Skeletal muscle satellite cell (primary cell): ENCODE measurements at regions not wholly inside any gene's neighbourhood (a gene's known extent, or its start where the extent isn't known, plus 50 kb on each side); places are given as distances from the start of the nearest gene placed in this dataset.

Source experiments
- H3K27me3 ChIP-seq: 2 replicates; pipeline ENCODE4 v1.7.0; 2013; ENCODE audit warnings: low read length; ENCODE audit not compliant: control insufficient read depth, insufficient read depth
- H3K36me3 ChIP-seq: 2 replicates; pipeline ENCODE4 v1.7.0; 2013; ENCODE audit warnings: mild to moderate bottlenecking, control low read depth, low read length; ENCODE audit not compliant: insufficient read depth
- H3K4me1 ChIP-seq: 2 replicates; pipeline ENCODE4 v1.7.0; 2013; ENCODE audit warnings: low read length; ENCODE audit not compliant: control insufficient read depth, insufficient read depth
- H3K4me2 ChIP-seq: 2 replicates; pipeline ENCODE4 v1.7.0; 2013; ENCODE audit warnings: mild to moderate bottlenecking, low read length
- H3K4me3 ChIP-seq: 2 replicates; pipeline ENCODE4 v1.7.0; 2013; ENCODE audit warnings: low read length
- H3K9ac ChIP-seq: 2 replicates; pipeline ENCODE4 v1.7.0; 2013; ENCODE audit warnings: mild to moderate bottlenecking, low read depth, low read length, moderate library complexity
- H3K9me3 ChIP-seq: replicated peaks from 2 replicates; pipeline ENCODE4 v1.7.0; 2013; ENCODE audit warnings: mild to moderate bottlenecking, control low read depth, low read length

GRCh38 chr3:104846270-104846669, 520.4 kb upstream of the ALCAM start:
- no peaks in the 10 kb centered on the region for H3K27me3 ChIP-seq

GRCh38 chr3:104849070-104849469, 517.6 kb upstream of the ALCAM start:
- no peak overlapping the region for H3K4me3 ChIP-seq
- H3K36me3 ChIP-seq: no peaks in the 10 kb centered on the region
- peaks cover 17% of the 10 kb centered on the region for H3K4me1 ChIP-seq
- no peaks in the 10 kb centered on the region for H3K27me3 ChIP-seq
- H3K4me2 ChIP-seq: no peak overlapping the region
- H3K9me3 ChIP-seq: peaks cover 5% of the 10 kb centered on the region
- H3K9ac ChIP-seq: no peak overlapping the region

More at GRCh38 chr3:104846270-104846669, 520.4 kb upstream of the ALCAM start:
- peaks cover 17% of the 10 kb centered on the region for H3K4me1 ChIP-seq
- no peaks in the 10 kb centered on the region for H3K36me3 ChIP-seq
- H3K9me3 ChIP-seq: peaks cover 5% of the 10 kb centered on the region
- H3K4me2 ChIP-seq: no peak overlapping the region
- no peak overlapping the region for H3K9ac ChIP-seq
- no peak overlapping the region for H3K4me3 ChIP-seq

DNA sequence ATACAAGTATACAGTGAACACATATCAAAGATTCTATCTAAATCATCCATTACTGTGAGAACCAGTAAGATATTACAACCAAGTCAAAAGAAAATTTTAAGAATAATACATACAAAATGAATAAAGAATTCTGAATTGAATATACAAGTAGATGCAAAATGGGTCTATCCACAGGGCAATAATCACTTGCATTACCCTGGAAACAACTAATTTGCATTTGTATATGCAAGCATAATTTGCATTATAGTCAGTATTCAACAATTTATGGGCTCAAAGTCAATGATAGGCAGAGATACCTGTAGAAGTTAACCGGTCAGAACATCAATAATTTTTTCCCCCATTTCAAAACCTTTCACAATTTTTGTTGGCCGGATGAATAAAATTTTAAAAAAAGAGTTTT, 512.2 kb upstream of the ALCAM start:
- H3K4me3 ChIP-seq: no peak overlapping the region
- no peak overlapping the region for H3K9ac ChIP-seq
- no peaks in the 10 kb centered on the region for H3K9me3 ChIP-seq
- H3K36me3 ChIP-seq: no peaks in the 10 kb centered on the region
- no peaks in the 10 kb centered on the region for H3K4me1 ChIP-seq
- no peaks in the 10 kb centered on the region for H3K27me3 ChIP-seq
- H3K4me2 ChIP-seq: no peak overlapping the region

- Histone ChIP-seq H3K4me2 (no peak overlapping the region), H3K27me3 (no peaks in the 10 kb centered on the region), H3K9ac (no peak overlapping the region), H3K4me3 (no peak overlapping the region), H3K9me3 (no peaks in the 10 kb centered on the region), H3K4me1 (no peaks in the 10 kb centered on the region), H3K36me3 (no peaks in the 10 kb centered on the region)
These were observed 511.0 kb upstream of the ALCAM start for GRCh38 chr3:104855702-104856101.

DNA sequence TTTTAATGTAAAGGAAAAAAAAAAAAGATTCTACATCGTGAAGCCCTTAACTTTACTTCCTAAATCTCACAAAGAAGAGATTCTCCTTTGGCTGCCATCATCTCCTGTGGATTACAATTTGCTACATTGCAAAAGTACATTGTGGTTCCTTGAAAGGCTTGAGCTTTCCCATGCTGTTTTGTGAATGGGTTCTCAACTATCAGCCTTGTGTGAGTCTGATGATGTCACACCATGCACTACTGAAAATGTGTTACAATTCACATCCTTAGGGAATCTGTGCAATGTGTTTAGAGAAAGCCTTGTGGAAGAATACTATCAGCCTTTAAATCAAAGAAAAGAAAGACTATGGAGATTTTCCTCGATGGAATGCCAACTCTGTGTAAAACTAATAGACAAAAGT, 510.0 kb upstream of the ALCAM start:
- no peaks in the 10 kb centered on the region for H3K4me1 ChIP-seq
- H3K36me3 ChIP-seq: no peaks in the 10 kb centered on the region
- H3K27me3 ChIP-seq: no peaks in the 10 kb centered on the region
- H3K4me3 ChIP-seq: no peak overlapping the region
- H3K9me3 ChIP-seq: no peaks in the 10 kb centered on the region
- no peak overlapping the region for H3K4me2 ChIP-seq
- H3K9ac ChIP-seq: no peak overlapping the region

GRCh38 chr3:104868291-104868690, 498.4 kb upstream of the ALCAM start:
- Histone ChIP-seq H3K4me1 (peaks cover 9% of the 10 kb centered on the region), H3K9ac (no peak overlapping the region), H3K4me3 (no peak overlapping the region), H3K4me2 (no peak overlapping the region), H3K9me3 (no peaks in the 10 kb centered on the region), H3K27me3 (no peaks in the 10 kb centered on the region), H3K36me3 (no peaks in the 10 kb centered on the region)

- Histone ChIP-seq H3K36me3 (no peaks in the 10 kb centered on the region), H3K9ac (no peak overlapping the region), H3K9me3 (no peaks in the 10 kb centered on the region), H3K27me3 (no peaks in the 10 kb centered on the region), H3K4me3 (no peak overlapping the region), H3K4me1 (peaks cover 9% of the 10 kb centered on the region), H3K4me2 (no peak overlapping the region)
These were observed 496.4 kb upstream of the ALCAM start for GRCh38 chr3:104870276-104870675.

- peaks cover 9% of the 10 kb centered on the region for H3K4me1 ChIP-seq
These were observed 493.4 kb upstream of the ALCAM start for GRCh38 chr3:104873331-104873730.

GRCh38 chr3:104878395-104878794, 488.3 kb upstream of the ALCAM start:
- H3K4me3 ChIP-seq: no peak overlapping the region
- H3K36me3 ChIP-seq: no peaks in the 10 kb centered on the region
- H3K9ac ChIP-seq: no peak overlapping the region
- no peaks in the 10 kb centered on the region for H3K4me1 ChIP-seq
- H3K9me3 ChIP-seq: no peaks in the 10 kb centered on the region
- H3K4me2 ChIP-seq: no peak overlapping the region
- no peaks in the 10 kb centered on the region for H3K27me3 ChIP-seq

More at GRCh38 chr3:104873331-104873730, 493.4 kb upstream of the ALCAM start:
- Histone ChIP-seq H3K4me2 (no peak overlapping the region), H3K27me3 (no peaks in the 10 kb centered on the region), H3K4me3 (no peak overlapping the region), H3K9ac (no peak overlapping the region), H3K36me3 (no peaks in the 10 kb centered on the region), H3K9me3 (no peaks in the 10 kb centered on the region)

GRCh38 chr3:104879919-104880318, 486.8 kb upstream of the ALCAM start:
- no peaks in the 10 kb centered on the region for H3K9me3 ChIP-seq
- no peaks in the 10 kb centered on the region for H3K4me1 ChIP-seq
- no peaks in the 10 kb centered on the region for H3K36me3 ChIP-seq
- H3K4me3 ChIP-seq: no peak overlapping the region
- H3K9ac ChIP-seq: no peak overlapping the region
- no peak overlapping the region for H3K4me2 ChIP-seq
- H3K27me3 ChIP-seq: no peaks in the 10 kb centered on the region

DNA sequence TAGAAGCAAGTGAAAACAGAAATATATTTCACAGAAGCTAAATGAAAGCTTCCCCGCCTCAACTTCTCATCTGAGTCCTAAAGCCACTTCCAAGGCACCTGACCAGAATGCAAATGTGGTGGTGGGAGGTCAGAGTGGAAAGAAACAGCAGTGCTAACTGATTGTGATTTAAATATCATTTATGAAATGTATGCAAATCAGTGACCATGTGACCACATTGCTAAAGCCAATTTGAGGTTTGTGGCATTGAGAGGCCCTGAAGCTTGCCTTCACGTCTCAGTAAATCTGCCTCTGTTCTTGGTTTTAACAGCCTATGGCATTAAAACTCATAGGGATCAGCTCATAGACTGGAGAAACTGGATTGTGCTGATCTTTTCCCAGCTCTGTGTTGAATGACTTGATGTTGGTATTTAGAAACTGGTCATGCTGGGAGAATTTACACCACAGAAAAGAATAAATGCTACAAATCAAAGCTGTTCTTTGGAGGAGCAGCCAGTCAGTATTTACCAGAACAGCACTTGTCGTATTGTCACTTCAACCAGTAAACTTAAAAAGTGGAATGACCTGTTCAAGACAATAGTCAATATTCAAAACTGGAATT, 481.4 kb upstream of the ALCAM start:
- H3K36me3 ChIP-seq: no peaks in the 10 kb centered on the region

DNA sequence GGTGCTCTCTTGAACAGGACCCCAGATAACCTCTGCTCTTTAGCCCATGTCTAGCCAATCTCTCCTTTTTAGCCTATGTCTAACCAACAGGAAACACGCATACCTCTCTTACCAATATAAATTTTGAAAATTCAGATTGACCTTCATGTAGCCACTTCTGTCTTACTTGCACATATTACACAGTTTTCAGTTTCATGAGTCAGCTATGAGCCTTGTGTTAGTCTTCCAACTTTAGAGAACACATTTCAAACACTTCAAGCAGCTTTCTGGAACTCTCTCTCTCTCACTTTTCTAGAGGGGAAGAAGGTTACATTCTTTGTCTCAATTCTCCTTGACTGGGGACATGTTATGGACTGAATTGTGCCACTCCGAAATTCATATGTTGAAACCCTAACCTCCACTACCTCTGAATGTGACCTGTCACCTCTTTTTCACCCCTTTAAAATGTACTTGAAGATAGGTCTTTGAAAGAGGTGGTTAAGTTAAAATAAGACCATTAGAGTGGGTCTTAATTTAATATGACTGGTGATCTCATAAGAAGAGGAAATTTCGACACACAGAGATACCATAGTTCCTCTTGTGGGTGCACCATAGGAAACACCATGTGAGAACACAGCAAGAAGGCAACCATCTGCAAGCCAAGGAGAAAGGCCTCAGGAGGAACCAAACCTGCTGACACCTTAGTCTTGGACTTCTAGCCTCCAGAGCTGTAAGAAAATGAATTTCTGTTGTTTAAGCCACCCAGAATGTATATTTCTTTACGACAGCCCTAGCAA, 480.3 kb upstream of the ALCAM start:
- Histone ChIP-seq H3K4me1 (peaks cover 18% of the 10 kb centered on the region), H3K4me2 (no peak overlapping the region), H3K27me3 (no peaks in the 10 kb centered on the region), H3K9ac (no peak overlapping the region), H3K36me3 (no peaks in the 10 kb centered on the region), H3K4me3 (no peak overlapping the region), H3K9me3 (no peaks in the 10 kb centered on the region)

More for the DNA sequence above, 481.4 kb upstream of the ALCAM start:
- Histone ChIP-seq H3K27me3 (no peaks in the 10 kb centered on the region), H3K4me1 (peaks cover 18% of the 10 kb centered on the region), H3K9me3 (no peaks in the 10 kb centered on the region), H3K4me2 (no peak overlapping the region), H3K4me3 (no peak overlapping the region), H3K9ac (no peak overlapping the region)
